ENCODE measurements at regions not wholly inside any gene's neighbourhood (a gene's known extent, or its start where the extent isn't known, plus 50 kb on each side); places are given as distances from the start of the nearest gene placed in this dataset.

DNA sequence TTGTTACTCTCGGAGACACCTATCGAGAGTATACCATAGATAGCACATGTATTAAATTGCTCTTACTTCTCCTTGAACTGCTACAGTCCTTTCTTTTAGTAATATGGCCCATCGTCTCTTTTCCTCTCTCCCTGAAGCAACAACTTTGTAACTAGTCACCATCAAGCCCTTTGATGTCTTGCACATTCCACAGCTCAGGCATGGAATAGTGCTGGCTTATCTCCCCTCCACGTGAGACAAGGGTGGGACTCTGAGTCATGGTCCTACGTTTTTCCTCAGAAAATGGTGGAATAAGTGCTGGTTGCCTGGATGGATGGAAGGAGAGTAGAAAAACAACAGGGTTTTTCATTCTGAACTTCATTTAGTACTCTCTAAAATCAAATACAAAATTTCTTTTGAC is 163.3 kb upstream of the MBNL1 start:
- TF ChIP-seq, protein P1, sequence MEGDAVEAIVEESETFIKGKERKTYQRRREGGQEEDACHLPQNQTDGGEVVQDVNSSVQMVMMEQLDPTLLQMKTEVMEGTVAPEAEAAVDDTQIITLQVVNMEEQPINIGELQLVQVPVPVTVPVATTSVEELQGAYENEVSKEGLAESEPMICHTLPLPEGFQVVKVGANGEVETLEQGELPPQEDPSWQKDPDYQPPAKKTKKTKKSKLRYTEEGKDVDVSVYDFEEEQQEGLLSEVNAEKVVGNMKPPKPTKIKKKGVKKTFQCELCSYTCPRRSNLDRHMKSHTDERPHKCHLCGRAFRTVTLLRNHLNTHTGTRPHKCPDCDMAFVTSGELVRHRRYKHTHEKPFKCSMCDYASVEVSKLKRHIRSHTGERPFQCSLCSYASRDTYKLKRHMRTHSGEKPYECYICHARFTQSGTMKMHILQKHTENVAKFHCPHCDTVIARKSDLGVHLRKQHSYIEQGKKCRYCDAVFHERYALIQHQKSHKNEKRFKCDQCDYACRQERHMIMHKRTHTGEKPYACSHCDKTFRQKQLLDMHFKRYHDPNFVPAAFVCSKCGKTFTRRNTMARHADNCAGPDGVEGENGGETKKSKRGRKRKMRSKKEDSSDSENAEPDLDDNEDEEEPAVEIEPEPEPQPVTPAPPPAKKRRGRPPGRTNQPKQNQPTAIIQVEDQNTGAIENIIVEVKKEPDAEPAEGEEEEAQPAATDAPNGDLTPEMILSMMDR (IDR thresholded peaks at IDR 0.05) = no peak
- TF ChIP-seq POLR2AphosphoS5 (IDR thresholded peaks at IDR 0.05) = no peak
- no peak for TF ChIP-seq POLR2A (IDR thresholded peaks at IDR 0.05)

All from gastroesophageal sphincter (tissue), 3 donors.